ENCODE measurements at regions not wholly inside any gene's neighbourhood (a gene's known extent, or its start where the extent isn't known, plus 50 kb on each side); places are given as distances from the start of the nearest gene placed in this dataset.

- Histone ChIP-seq H3K27me3 (ENCODE audit: control insufficient read depth, low read length) (peaks cover 3% of the 10 kb centered on the region), H3K79me2 (ENCODE audit: control insufficient read depth, low read length) (no peaks in the 10 kb centered on the region), H3K4me1 (ENCODE audit: control insufficient read depth, low read length) (no peaks in the 10 kb centered on the region), H3F3A (ENCODE audit: control insufficient read depth, insufficient read depth) (no peaks in the 10 kb centered on the region), H4K20me1 (ENCODE audit: control insufficient read depth, insufficient read depth, low read depth, low read length) (no peaks in the 10 kb centered on the region), H3K9me2 (replicated peaks; ENCODE audit: control insufficient read depth, low read length) (no peaks in the 10 kb centered on the region), H3K36me3 (ENCODE audit: control insufficient read depth, low read length) (no peaks in the 10 kb centered on the region), H3K9me3 (ENCODE audit: control insufficient read depth, insufficient read depth, low read length) (no peaks in the 10 kb centered on the region), H3K27ac (ENCODE audit: low read depth, low read length) (no peak overlapping the region), H3K4me2 (ENCODE audit: low read length) (no peak overlapping the region), H3K4me3 (ENCODE audit: low read length) (no peak overlapping the region)
- TF ChIP-seq EZH2phosphoT487 (IDR thresholded peaks at IDR 0.05; ENCODE audit: borderline replicate concordance, low read length) (no peak), CTCF (IDR thresholded peaks at IDR 0.05; ENCODE audit: low read depth, low read length, poor library complexity, severe bottlenecking) (no peak)
Observed at GRCh38 chr2:142598846-142599245, 278.6 kb upstream of the KYNU start.

GRCh38 chr2:142596334-142597088, 281.0 kb upstream of the KYNU start:
- Histone ChIP-seq H4K20me1 (ENCODE audit: control insufficient read depth, insufficient read depth, low read depth, low read length) (no peaks in the 10 kb centered on the region), H3K9me2 (replicated peaks; ENCODE audit: control insufficient read depth, low read length) (no peaks in the 10 kb centered on the region), H3K4me2 (ENCODE audit: low read length) (no peak overlapping the region), H3K9me3 (ENCODE audit: control insufficient read depth, insufficient read depth, low read length) (no peaks in the 10 kb centered on the region), H3F3A (ENCODE audit: control insufficient read depth, insufficient read depth) (no peaks in the 10 kb centered on the region), H3K27me3 (ENCODE audit: control insufficient read depth, low read length) (peaks cover 3% of the 10 kb centered on the region), H3K27ac (ENCODE audit: low read depth, low read length) (no peak overlapping the region), H3K79me2 (ENCODE audit: control insufficient read depth, low read length) (no peaks in the 10 kb centered on the region), H3K4me1 (ENCODE audit: control insufficient read depth, low read length) (no peaks in the 10 kb centered on the region), H3K36me3 (ENCODE audit: control insufficient read depth, low read length) (no peaks in the 10 kb centered on the region), H3K4me3 (ENCODE audit: low read length) (no peak overlapping the region)
- TF ChIP-seq EZH2phosphoT487 (IDR thresholded peaks at IDR 0.05; ENCODE audit: borderline replicate concordance, low read length): no peak
- no peak for TF ChIP-seq CTCF (IDR thresholded peaks at IDR 0.05; ENCODE audit: low read depth, low read length, poor library complexity, severe bottlenecking)

- no peaks in the 10 kb centered on the region for H3K36me3 ChIP-seq (ENCODE audit: control insufficient read depth, low read length)
- no peak overlapping the region for H3K4me2 ChIP-seq (ENCODE audit: low read length)
- H3K9me2 ChIP-seq (replicated peaks; ENCODE audit: control insufficient read depth, low read length): no peaks in the 10 kb centered on the region
- H3K27ac ChIP-seq (ENCODE audit: low read depth, low read length): no peak overlapping the region
- no peaks in the 10 kb centered on the region for H3K9me3 ChIP-seq (ENCODE audit: control insufficient read depth, insufficient read depth, low read length)
- H3F3A ChIP-seq (ENCODE audit: control insufficient read depth, insufficient read depth): no peaks in the 10 kb centered on the region
- no peaks in the 10 kb centered on the region for H3K79me2 ChIP-seq (ENCODE audit: control insufficient read depth, low read length)
- peaks cover 3% of the 10 kb centered on the region for H3K27me3 ChIP-seq (ENCODE audit: control insufficient read depth, low read length)
- H3K4me1 ChIP-seq (ENCODE audit: control insufficient read depth, low read length): no peaks in the 10 kb centered on the region
- TF ChIP-seq EZH2phosphoT487 (IDR thresholded peaks at IDR 0.05; ENCODE audit: borderline replicate concordance, low read length) (no peak), CTCF (IDR thresholded peaks at IDR 0.05; ENCODE audit: low read depth, low read length, poor library complexity, severe bottlenecking) (no peak)
- H4K20me1 ChIP-seq (ENCODE audit: control insufficient read depth, insufficient read depth, low read depth, low read length): no peaks in the 10 kb centered on the region
- no peak overlapping the region for H3K4me3 ChIP-seq (ENCODE audit: low read length)
Observed at GRCh38 chr2:142594935-142595334, 282.5 kb upstream of the KYNU start.

Measured in DOHH2 (cell line).